SK-N-MC (cell line): ENCODE measurements at regions not wholly inside any gene's neighbourhood (a gene's known extent, or its start where the extent isn't known, plus 50 kb on each side); places are given as distances from the start of the nearest gene placed in this dataset.
"Not testable (repeated sequence)": the region's sequence is repeated elsewhere in the genome, so short reads cannot be mapped to it uniquely, and the experiment has no call there.

ENCODE experiments used
- EZH2 ChIP-seq: fragments of 200-600 bp; sonication (generic); IDR thresholded peaks from one replicate; pipeline ENCODE4 v1.6.1; 2017; ENCODE audit warnings: antibody characterized with exemption
- FOXP2 ChIP-seq: optimal IDR thresholded peaks from 2 replicates; pipeline ENCODE3; 2011; ENCODE audit warnings: mild to moderate bottlenecking, moderate library complexity; ENCODE audit not compliant: insufficient read depth; ENCODE audit errors: extremely low read length, control extremely low read depth
- POLR2AphosphoS5 ChIP-seq: IDR thresholded peaks from 2 replicates; pipeline ENCODE4 v1.6.1; 2012; ENCODE audit warnings: mild to moderate bottlenecking, low read depth, low read length, borderline replicate concordance

DNA sequence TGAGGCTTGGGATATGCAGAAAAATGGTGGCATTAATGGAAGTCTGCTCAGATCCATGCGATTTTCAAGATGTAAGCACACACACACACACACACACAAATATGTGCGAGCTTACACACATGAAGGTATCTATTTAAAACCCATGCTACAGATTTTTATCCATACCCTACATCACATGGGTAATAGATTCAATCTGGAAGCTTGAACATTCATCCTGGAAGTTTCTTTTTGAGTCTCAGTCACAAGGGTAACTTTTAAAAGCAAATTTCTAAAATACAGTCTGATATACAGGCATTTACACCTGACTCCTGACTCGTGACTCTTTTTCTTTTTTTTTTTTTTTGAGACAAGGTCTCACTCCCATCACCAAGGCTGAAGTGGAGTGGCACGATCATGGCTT, 359.0 kb downstream of the ANAPC1 start:
- not testable (repeated sequence) for TF ChIP-seq EZH2, POLR2AphosphoS5, FOXP2
